ENCODE measurements at regions not wholly inside any gene's neighbourhood (a gene's known extent, or its start where the extent isn't known, plus 50 kb on each side); places are given as distances from the start of the nearest gene placed in this dataset.

- TF ChIP-seq, protein P1, sequence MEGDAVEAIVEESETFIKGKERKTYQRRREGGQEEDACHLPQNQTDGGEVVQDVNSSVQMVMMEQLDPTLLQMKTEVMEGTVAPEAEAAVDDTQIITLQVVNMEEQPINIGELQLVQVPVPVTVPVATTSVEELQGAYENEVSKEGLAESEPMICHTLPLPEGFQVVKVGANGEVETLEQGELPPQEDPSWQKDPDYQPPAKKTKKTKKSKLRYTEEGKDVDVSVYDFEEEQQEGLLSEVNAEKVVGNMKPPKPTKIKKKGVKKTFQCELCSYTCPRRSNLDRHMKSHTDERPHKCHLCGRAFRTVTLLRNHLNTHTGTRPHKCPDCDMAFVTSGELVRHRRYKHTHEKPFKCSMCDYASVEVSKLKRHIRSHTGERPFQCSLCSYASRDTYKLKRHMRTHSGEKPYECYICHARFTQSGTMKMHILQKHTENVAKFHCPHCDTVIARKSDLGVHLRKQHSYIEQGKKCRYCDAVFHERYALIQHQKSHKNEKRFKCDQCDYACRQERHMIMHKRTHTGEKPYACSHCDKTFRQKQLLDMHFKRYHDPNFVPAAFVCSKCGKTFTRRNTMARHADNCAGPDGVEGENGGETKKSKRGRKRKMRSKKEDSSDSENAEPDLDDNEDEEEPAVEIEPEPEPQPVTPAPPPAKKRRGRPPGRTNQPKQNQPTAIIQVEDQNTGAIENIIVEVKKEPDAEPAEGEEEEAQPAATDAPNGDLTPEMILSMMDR (IDR thresholded peaks at IDR 0.05) = no peak
- ATAC-seq (ENCODE audit: low FRiP score) (no peak), DNase-seq (ENCODE audit: low spot score) (no peak)
Measured at GRCh38 chr2:212945526-212945925, 205.9 kb downstream of the IKZF2 start.

- DNase-seq (ENCODE audit: low spot score) (no peak), ATAC-seq (ENCODE audit: low FRiP score) (no peak)
- TF ChIP-seq, protein P1 (IDR thresholded peaks at IDR 0.05) = no peak
Measured at GRCh38 chr2:212943351-212943750, 208.1 kb downstream of the IKZF2 start.

DNA sequence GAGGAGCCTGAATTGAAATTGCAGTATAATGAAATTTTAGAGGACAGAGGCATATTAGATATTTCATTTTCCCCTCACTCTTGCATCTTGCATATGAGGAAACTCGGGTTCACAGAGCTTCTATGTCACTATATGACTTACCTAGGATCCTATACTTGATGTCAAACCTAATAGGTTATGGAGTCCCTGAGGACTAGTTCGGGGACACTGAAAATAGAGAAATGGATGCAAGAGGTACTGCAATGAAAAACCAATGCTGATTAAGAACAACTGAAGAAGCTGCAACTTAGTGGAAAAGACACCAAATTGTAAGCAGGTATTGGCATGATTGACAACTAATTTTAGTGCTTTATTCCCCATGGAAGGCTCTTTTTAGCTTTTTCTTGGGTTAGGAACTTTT lies 210.1 kb downstream of the IKZF2 start:
- ATAC-seq (ENCODE audit: low FRiP score) (no peak), DNase-seq (ENCODE audit: low spot score) (no peak)
- TF ChIP-seq, protein P1 (IDR thresholded peaks at IDR 0.05) = no peak

DNA sequence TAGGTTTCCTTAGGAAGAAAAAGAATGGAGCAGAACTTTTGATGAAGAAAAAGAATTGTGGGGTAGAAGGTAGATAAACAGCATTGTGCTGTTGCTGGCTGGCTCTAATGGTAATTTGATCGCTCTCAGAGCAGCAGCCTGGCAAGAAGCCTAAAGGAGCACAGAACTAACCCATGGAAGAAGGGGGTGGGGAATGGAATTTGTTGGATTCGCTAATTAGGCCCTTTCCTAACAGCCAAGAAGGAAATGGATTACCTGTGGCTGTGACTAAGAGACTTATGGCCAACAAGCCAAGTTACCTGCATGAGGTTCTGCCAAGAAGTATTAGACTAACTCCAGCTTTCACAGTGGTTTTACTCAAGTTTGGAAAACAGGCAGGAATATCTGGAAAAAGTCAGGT lies 210.6 kb downstream of the IKZF2 start:
- TF ChIP-seq, protein P1 (IDR thresholded peaks at IDR 0.05) = no peak
- no peak for ATAC-seq (ENCODE audit: low FRiP score)
- no peak for DNase-seq (ENCODE audit: low spot score)

DNA sequence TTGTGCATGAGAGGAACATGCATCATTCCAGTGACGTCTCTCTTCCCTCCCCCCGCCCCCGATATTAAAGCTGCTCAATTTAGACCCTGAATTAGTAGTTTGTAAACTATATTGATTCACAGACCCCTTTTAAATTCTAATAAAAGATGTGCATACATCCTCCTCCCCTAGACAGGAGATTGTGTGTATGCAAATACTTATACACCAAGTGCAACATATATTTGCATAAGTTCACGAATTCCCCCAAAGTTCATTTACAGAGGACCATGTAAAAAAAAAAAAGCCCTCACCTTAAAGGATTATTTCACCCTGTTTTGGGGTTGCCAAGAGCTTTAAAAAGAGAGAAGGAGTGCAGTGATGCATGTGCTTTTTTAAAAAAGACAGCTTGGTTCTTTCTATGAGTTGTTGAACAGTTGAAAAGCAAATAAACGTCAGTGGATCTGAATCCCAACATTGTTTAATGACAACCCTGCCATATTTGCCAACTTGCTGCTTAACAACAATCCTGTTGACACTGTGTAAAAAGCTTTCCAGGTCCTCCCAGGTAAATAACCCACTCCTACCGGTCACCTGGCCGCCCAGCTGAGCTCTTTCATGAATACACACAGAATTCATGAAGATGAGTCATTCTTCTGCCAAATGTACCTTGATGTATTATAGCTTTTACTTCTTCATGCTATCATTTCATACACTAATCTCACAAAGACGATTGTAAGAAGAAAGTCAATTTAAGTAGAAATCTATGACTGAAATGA lies 211.5 kb downstream of the IKZF2 start:
- ATAC-seq (ENCODE audit: low FRiP score) (no peak), DNase-seq (ENCODE audit: low spot score) (no peak)
- TF ChIP-seq, protein P1 (IDR thresholded peaks at IDR 0.05) = no peak

GRCh38 chr2:212938144-212938793 lies 213.1 kb downstream of the IKZF2 start:
- DNase-seq (ENCODE audit: low spot score) (no peak), ATAC-seq (ENCODE audit: low FRiP score) (no peak)
- TF ChIP-seq, protein P1 (IDR thresholded peaks at IDR 0.05) = no peak

- no peak for ATAC-seq (ENCODE audit: low FRiP score)
- TF ChIP-seq, protein P1 (IDR thresholded peaks at IDR 0.05) = no peak
- no peak for DNase-seq (ENCODE audit: low spot score)
Measured at GRCh38 chr2:212936572-212936971, 214.8 kb downstream of the IKZF2 start.

Measured in omental fat pad (tissue), 3 donors.